GM21390 (cell line): ENCODE measurements at regions not wholly inside any gene's neighbourhood (a gene's known extent, or its start where the extent isn't known, plus 50 kb on each side); places are given as distances from the start of the nearest gene placed in this dataset.
"Not testable (repeated sequence)": the region's sequence is repeated elsewhere in the genome, so short reads cannot be mapped to it uniquely, and the experiment has no call there.

Source experiments
- ATAC-seq: cut with Tn5 transposase; IDR thresholded peaks from one replicate; pipeline ENCODE4 v1.9.1; 2021; ENCODE audit not compliant: unreplicated experiment

DNA sequence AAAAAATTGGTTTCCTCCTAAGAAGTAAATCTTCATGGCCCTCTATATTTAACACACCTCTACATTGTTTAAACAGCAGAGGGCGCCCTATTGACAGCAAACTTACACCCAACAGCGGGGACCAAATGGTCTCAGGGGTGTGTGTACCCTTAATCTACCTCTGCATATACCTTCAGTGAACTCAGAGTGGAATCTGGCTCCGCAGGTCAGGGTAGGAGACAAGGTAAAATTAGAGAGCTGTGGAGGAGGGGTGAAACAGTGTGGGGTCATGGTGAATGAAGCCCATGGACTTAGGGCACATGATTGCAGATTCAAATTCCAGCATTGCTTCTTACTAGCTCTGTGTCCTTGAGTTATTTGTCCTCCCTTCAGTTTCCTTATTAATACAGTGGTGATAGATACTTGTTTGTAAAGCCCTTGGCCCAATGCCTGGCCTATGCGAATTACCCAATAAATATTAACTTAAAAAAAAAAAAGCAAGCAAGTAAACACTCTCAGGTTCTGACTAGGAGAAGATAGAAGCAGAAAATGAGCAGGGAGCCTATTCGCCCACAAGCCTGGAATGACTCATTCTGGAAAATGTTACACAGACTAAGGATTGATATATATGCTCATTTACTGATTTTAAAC, 122.9 kb downstream of the CAVIN4 start:
- ATAC-seq, result no peak

DNA sequence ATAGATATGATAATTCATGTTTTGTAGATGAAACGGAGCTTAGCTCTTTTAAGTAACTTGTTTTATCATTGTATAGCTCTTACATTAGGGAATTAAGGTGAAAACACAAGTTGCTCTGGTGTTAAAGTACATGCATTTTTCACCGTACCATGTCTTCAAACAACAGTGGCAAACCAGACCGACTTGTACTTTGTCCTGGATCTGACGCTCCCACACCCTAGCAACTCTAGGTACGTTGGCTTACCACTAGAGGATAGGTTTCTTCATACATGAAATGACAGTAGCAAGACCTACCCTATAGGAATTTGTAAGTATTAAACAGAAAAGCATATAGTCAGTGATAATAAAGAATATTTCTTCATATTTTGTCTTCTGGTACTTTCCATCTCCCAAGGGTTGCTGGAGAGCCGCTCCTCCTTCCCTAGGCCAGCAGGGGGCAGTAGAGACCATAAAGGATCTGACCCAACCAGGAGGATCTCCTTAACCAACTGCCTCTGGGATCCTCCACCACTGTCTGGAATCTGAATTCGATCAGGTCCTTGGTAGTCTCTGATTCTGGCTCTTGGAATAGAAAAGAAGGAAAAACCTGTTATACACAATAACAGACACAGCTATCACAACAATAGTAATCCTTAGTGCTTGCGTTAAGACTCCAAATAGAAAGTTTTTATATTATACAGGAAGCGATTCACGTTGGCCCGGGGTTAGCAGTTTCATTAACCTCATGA, 136.7 kb downstream of the CAVIN4 start:
- ATAC-seq, result peak; percentile 73

DNA sequence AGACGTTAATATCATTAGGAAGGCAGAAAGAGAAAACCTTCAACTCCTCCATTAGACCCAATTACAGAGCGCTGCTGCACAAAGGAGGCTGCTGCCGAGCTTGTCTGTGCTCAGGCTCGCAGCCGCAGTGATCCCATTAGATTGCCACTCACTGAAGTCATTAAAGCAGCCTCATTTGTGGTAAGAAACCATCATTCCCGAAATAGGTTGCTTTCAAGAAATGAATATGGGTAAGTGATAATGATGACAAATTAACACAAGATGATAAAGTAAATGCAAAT, 137.2 kb downstream of the CAVIN4 start:
- ATAC-seq, result no peak

DNA sequence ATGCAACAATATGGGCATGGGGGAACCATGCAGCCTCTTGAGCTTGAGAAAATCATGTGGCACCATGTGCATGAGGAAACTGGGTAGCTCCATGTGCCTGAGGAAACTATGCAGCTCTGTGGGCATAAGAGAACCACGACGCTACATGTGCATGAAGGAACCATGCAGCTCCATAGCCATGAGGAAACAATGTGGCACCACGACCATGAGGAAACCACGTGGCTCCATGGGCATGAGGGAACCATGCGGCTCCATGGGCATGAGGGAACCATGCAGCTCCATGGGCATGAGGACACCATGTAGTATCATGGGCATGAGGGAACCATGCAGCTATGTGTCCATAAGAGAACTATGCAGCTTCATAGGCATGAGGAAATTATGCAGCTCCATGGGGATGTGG, 140.8 kb downstream of the CAVIN4 start:
- ATAC-seq, result no peak

DNA sequence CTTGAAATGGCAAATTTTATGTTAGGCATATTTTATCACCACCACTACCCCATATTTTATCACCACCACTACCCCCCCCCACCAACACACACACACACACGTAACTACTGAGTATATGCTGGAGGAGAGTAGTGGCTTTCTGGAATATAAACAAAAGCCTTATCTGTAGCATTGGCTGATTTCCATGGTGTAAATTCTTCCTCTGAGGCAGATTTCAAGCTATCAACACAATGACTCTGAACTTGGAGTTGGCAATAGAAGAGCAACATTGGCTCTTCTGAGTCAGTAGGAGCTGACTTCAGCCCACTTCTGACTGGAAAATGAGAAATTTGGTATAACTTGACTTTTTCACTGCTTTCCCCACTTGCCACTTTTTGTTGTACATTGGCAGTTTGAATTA, 143.0 kb downstream of the CAVIN4 start:
- ATAC-seq, result no peak

DNA sequence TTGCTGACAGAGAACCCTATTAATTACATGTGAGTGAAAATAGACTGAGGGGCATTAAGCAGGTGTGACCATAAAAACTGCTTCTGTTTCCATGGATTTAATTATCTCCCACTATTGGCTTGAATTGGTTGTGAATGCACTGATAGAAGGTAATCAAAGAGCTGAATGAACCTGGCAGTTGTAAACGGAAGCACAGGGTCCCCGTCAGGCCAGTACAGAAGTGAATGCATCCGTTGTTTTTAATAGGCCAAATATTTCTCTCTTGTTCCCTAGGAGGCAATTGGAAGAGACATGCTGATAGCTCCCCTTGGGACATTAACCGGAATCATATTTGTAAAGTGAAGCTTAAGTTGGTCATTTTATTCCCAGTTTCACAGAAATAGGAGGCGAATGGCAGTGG, 147.0 kb downstream of the CAVIN4 start:
- ATAC-seq, result no peak

DNA sequence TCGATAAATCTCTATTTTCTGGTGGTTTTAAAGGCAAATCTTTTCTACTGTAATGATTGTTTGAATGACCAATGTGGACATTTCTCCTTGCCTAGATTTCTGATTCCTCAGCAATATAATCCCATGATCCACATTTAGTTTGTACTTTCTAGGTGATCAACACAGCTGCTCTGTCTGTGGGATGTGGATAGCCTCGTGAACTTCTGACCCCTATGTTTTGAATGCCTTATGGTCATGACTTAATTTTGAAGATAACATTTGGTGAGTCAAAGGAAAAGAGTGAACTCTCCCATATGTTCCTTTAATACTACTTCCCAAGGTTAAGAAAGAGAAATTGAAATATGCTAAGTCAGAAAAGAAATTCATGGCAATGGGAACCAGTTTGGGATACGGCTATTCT, 147.5 kb downstream of the CAVIN4 start:
- ATAC-seq, result no peak

DNA sequence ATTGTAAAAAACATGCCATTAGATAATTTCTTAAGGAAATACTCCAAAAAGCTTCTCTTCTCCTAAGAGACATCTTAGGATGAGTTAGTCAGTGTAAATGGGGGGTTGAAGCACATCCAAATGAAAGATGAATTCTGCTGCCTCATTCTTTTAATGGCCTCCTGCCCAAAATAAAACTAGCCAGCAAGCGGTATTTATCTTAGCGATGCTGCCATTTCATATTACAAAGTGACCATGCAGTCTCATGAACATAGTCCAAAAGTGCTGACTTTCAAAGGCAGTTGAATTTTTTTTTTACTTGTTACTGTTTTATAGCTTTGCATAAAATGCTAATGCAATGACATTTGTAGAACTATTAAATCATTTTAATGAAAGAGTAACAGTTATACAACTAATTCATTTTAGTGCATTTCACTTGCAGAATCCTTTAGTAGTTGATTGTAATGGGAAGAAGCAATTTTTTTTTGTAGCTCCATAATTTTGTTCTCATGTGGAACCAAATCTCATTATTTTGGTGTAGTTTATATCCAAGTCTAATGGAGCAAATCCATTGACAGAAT, 151.5 kb downstream of the CAVIN4 start:
- ATAC-seq, result no peak

DNA sequence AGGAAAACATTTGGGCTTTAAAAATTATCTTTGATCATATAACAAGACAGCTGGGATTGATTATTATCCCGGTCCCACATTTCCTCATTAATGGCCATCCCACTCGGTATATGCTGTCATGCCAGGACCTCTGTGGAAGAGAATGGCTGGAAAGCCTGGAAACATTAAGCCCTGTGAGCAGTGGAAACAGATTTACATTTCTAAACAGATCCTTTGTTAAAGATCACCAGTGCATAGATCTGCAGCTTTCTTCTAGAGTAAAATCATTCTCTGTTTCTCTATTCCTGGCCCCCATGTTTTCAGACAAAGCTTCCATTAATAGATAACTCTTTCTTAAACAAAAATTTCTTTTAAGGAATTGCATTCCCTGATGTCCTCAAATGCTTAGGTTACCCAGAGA, 152.2 kb downstream of the CAVIN4 start:
- ATAC-seq, result no peak

DNA sequence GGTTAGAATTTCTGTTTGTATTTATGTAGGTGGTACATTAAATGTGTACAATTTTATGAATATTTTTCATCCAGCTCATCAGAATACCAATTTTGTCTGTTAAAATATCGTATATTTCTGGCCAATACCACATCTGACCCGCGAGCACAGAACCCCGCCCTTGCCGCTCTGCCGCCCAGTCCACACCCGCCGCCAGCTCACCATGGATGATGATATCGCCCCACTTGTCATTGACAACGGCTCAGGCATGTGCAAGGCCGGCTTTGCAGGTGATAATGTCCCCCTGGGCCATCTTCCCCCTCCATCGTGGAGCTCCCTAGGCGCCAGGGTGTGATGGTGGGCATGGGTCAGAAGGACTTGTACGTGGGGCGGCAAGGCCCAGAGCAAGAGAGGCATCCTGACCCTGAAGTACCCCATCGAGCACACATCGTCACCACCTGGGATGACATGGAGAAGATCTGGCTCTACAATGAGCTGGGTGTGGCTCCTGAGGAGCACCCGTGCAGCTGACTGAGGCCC, 153.2 kb downstream of the CAVIN4 start:
- no peak for ATAC-seq

DNA sequence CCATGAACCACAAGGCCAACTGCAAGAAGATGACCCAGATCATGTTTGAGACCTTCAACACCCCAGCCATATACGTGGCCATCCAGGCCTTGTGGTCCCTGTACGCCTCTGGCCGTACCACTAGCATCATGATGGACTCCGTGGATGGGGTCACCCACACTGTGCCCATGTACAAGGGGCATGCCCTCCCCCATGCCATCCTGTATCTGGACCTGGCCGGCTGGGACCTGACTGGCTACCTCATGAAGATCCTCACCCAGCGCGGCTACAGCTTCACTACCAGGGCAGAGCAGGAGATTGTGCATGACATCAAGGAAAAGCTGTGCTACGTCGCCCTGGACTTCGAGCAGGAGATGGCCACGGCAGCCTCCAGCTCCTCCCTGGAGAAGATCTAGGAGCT, 153.7 kb downstream of the CAVIN4 start:
- ATAC-seq, result no peak

DNA sequence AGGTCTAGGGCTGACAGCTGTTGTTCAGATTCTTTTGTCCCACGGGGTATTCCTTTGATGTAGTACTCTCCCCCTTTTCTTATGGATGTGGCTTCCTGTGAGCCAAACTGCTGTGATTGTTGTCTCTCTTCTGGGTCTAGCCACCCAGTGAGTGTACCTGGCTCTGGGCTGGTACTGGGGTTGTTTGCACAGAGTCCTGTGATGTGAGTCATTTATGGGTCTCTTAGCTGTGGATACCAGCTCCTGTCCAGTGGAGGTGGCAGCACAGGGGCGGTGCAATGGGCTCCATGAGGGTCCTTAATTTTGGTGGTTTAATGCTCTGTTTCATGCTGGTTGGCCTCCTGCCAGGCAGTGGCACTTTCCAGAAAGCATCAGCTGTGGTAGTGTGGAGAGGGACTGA, 161.3 kb downstream of the CAVIN4 start:
- ATAC-seq, result no peak

DNA sequence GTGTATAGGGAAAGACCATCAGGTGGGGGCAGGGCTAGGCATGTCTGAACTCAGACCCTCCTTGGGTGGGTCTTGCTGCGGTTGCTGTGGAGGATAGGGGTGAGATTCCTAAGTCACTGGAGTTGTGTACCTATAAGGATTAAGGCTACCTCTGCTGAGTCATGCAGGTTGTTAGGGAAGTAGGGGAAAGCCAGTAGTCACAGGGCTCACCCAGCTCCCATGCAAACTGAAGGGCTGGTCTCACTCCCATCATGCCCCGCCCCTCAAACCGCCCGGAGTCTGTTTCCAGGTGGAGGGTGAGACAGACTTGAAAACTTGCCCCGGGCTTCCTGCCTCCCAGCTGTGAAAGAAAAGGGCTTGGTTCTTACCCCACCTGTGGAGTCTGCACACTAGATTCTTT, 161.8 kb downstream of the CAVIN4 start:
- ATAC-seq, result no peak

DNA sequence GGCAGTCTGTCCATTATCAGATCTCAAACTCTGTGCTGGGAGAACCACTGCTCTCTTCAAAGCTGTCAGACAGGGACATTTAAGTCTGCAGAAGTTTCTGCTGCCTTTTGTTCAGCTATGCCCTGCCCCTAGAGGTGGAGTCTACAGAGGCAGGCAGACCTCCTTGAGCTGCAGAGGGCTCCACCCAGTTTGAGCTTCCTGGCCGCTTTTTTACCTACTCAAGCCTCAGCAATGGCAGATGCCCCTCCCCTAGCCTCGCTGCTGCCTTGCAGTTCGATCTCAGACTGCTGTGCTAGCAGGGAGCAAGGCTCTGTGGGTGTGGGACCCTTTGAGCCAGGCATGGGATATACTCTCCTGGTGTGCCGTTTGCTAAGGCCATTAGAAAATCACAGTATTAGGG, 171.1 kb downstream of the CAVIN4 start:
- ATAC-seq, result not testable (repeated sequence)

DNA sequence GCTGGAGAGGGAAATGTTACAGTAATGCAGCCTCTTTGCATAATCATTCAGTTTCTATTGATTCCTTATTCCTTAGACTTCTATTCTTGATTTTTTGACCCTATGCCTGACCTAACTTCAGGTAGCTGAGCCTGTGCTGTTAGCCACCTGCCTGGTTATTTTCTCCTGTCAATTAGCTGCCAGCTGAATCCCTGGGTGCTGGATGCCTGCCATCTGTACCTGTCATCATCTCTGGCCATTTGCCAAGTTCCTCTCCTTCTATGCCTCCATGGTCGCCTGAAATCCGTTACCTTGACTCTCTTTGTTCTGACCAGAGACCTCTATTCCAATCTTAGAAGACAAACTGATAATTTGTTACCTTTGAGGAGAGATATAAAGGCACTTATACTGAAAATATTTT, 178.3 kb downstream of the CAVIN4 start:
- ATAC-seq, result no peak

DNA sequence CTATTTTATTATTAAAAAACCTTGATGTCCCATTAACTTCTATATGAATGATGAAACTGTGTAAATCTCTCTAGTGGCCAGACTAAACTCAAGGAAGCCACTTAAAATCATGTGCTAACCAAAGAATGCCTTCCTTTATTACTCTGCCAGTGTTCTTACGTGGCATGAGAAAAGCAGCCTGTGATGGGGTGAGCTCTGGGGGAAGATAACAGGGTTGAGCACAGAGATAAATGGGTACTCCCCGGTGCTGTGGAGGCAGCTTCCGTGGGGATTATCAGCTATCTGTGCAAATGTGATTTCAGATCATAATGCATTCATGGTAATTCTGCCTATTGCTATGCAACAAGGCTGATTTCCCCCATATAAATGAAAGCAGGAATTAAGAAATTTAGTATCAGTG, 181.3 kb downstream of the CAVIN4 start:
- ATAC-seq, result no peak

DNA sequence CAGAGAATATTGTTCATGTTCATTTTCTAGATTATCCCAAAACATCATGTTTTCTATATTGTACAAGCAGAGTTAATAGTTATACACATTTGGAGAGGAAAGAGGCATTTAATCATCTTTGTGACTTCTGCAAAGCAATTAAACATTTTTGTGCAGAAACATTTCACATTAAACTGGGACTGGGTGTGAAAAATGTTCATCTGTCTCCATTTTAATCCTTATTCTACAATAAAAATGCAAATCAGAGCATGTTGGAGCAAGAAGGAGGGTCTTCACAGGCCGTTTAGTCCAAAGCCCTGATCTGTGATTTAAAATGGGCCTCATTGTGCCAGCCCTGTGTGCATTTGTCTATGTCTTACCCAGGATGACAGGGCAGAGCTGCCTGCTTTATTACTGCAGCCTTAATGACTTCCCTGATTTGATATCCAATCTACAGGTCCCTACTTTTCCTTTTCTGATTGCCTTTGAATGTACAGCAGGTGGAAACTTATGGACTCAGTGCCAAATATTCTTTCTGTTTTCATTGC, 183.5 kb downstream of the CAVIN4 start:
- ATAC-seq, result no peak

DNA sequence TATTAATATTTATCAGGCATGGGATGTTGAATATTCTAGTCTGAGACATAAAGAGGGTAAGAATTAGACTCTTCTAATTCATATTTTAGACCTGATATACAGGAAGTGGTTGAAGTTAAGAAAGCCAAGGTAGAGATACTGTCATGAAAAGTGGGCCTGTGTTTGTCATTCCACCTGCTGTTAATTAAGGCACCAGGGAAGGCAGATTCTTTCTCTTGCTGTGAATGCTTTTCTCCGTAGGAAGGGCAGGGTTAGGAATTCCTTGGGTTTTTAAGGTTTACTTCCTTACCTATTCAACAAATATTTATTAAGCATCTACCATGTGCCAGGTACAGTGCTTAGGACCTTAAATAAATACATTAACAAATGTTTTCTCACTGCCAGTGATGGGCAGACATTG, 196.4 kb downstream of the CAVIN4 start:
- ATAC-seq, result no peak

DNA sequence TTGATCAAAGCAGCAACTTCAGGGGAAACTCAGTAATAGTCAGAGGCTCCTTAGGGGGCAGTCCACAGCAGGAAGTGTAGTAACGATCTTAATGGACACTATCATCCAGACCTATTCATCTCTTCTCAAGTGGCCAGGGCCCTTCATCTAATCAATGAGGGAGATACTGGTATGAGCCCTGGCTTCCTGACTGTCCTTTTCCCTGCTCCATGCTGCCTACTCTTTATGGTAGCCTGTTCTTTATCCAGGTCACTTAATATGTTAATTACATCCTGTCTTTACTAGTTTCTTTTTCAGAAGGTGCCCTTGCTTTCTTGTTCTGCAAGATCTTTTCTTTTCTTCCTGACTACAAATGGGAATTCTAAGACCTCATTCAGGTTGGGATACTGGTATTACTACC, 197.1 kb downstream of the CAVIN4 start:
- ATAC-seq, result no peak

DNA sequence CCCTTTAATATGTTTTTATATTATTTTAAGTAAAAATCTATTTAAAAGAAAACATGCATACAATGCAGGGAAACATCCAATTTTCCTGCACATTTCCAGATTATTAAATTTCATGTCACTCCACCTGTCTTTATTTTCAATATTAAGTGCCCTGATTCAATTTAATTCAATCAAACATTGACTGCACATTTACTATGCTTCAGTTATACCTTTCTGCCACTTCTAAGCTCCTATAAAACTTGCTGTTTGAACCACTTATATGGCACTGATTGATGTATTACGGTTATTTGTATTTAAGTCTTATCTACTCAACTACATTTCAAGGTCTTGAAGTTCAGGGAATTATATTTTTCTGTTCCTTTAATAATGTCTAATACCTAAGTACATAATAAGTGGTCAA, 198.0 kb downstream of the CAVIN4 start:
- ATAC-seq, result no peak

DNA sequence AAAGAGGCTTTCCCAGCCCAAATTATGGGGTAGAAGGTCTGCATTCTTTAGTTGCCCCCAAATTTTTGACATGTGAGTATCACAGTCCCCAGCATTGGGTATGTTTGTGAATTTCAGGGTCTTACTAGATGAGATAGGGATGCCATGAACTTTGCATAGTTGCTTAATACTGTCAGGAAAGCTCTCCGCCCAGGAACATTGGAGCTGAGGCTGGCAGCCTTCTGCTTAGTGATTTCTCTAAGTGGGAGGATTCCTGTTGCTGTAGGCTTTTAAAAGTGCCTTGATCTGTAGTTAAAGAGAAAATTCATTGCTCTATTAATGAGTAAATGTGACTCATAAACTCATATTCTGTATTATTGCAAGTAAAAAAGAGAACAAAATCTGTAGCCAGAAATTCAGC, 206.9 kb downstream of the CAVIN4 start:
- no peak for ATAC-seq

DNA sequence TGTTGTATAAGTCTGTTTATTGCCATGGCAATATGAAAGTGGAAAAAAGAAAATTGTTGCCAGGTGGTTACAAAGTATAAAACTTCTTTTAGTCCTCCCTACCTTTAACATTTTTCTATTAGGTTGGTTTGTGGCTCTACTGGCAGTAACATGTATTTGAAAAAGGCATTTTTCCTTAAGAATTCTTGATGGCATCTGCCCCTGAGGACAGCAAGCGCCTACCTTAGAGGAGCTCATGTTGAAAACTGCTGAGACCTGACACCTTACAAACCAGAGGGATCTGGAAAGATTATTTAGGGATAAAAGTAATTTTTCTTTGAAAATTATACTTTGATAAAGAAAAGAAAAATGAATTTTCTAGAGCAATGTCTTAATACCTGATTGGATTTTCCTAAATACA, 208.1 kb downstream of the CAVIN4 start:
- ATAC-seq, result no peak
